ENCODE measurements at regions not wholly inside any gene's neighbourhood (a gene's known extent, or its start where the extent isn't known, plus 50 kb on each side); places are given as distances from the start of the nearest gene placed in this dataset.

GRCh38 chr6:90947184-90948064 lies 360.6 kb upstream of the MAP3K7 start:
- FAIRE-seq (no peak), ATAC-seq (no peak), DNase-seq (peak in 3 of 6 donors; percentile 22 to 71 (median 49))
- no peak overlapping the region for H3K27ac ChIP-seq
- no peaks in the 10 kb centered on the region for H3K27me3 ChIP-seq
- no peak for TF ChIP-seq CTCF (IDR thresholded peaks at IDR 0.05)
- WGBS, 2 donors, result 84 to 94% methylated on average over 26 to 29 of the region's 29 CpGs
- H3K4me1 ChIP-seq, result no peaks in the 10 kb centered on the region
- no peaks in the 10 kb centered on the region for H3K9me3 ChIP-seq
- intact Hi-C loops (cut with DNase I), result no loop called here
- no peak overlapping the region for H3K4me3 ChIP-seq
- H3K36me3 ChIP-seq, result no peaks in the 10 kb centered on the region

- no peak for TF ChIP-seq CTCF (IDR thresholded peaks at IDR 0.05)
- no peak for FAIRE-seq
- no peak for DNase-seq
- Histone ChIP-seq H3K27ac (no peak overlapping the region), H3K4me3 (no peak overlapping the region), H3K36me3 (no peaks in the 10 kb centered on the region), H3K4me1 (no peaks in the 10 kb centered on the region), H3K27me3 (no peaks in the 10 kb centered on the region), H3K9me3 (no peaks in the 10 kb centered on the region)
- intact Hi-C loops (cut with DNase I), result no loop called here
- WGBS, 2 donors, result 73 to 75% methylated on average over 7 of the region's 7 CpGs
- no peak for ATAC-seq
Observed at GRCh38 chr6:90941885-90942284, 355.0 kb upstream of the MAP3K7 start.

GRCh38 chr6:90940812-90941481 lies 354.1 kb upstream of the MAP3K7 start:
- WGBS, 2 donors, result 14 to 16% methylated on average over 5 of the region's 5 CpGs
- intact Hi-C loops (cut with DNase I), result no loop called here
- peak; percentile 29 for FAIRE-seq

GRCh38 chr6:90939906-90940305 lies 353.0 kb upstream of the MAP3K7 start:
- TF ChIP-seq CTCF (IDR thresholded peaks at IDR 0.05), result no peak
- no peak for DNase-seq
- Histone ChIP-seq H3K9me3 (no peaks in the 10 kb centered on the region), H3K36me3 (no peaks in the 10 kb centered on the region), H3K4me3 (no peak overlapping the region), H3K4me1 (no peaks in the 10 kb centered on the region), H3K27ac (no peak overlapping the region), H3K27me3 (no peaks in the 10 kb centered on the region)
- ATAC-seq, result no peak
- WGBS, 2 donors, result 58 to 60% methylated on average over 1 of the region's 1 CpG
- no peak for FAIRE-seq
- intact Hi-C loops (cut with DNase I), result no loop called here

More at GRCh38 chr6:90940812-90941481, 354.1 kb upstream of the MAP3K7 start:
- Histone ChIP-seq H3K36me3 (no peaks in the 10 kb centered on the region), H3K4me3 (no peak overlapping the region), H3K27ac (no peak overlapping the region), H3K4me1 (no peaks in the 10 kb centered on the region), H3K9me3 (no peaks in the 10 kb centered on the region), H3K27me3 (no peaks in the 10 kb centered on the region)
- DNase-seq (no peak), ATAC-seq (peak; percentile 74 to 94 (median 92))
- peak in 3 of 4 donors; percentile 19 to 36 (median 30) for TF ChIP-seq CTCF (IDR thresholded peaks at IDR 0.05)

- FAIRE-seq, result no peak
- intact Hi-C loops (cut with DNase I), result no loop called here
- Histone ChIP-seq H3K27ac (no peak overlapping the region), H3K4me1 (no peaks in the 10 kb centered on the region), H3K36me3 (no peaks in the 10 kb centered on the region), H3K4me3 (no peak overlapping the region), H3K9me3 (no peaks in the 10 kb centered on the region), H3K27me3 (no peaks in the 10 kb centered on the region)
- no peak for TF ChIP-seq CTCF (IDR thresholded peaks at IDR 0.05)
- no peak for DNase-seq
- ATAC-seq, result no peak
Observed at GRCh38 chr6:90938122-90938521, 351.2 kb upstream of the MAP3K7 start.
